ENCODE measurements at regions not wholly inside any gene's neighbourhood (a gene's known extent, or its start where the extent isn't known, plus 50 kb on each side); places are given as distances from the start of the nearest gene placed in this dataset.

- Histone ChIP-seq H3K27me3 (ENCODE audit: insufficient read depth, low read depth, severe bottlenecking) (no peaks in the 10 kb centered on the region), H3K36me3 (peaks cover 84% of the 10 kb centered on the region), H3K27ac (peak overlapping the region; percentile 41), H3K9me3 (ENCODE audit: severe bottlenecking) (no peaks in the 10 kb centered on the region), H3K4me3 (ENCODE audit: low read depth, low read length) (no peak overlapping the region)
- TF ChIP-seq CTCF (IDR thresholded peaks at IDR 0.05; ENCODE audit: low read depth, low read length), result no peak
- DNase-seq, result peak; percentile 50
These were observed 58.4 kb upstream of the OTX2 start for GRCh38 chr14:56868660-56869059.

- Histone ChIP-seq H3K9me3 (ENCODE audit: severe bottlenecking) (no peaks in the 10 kb centered on the region), H3K4me3 (ENCODE audit: low read depth, low read length) (no peak overlapping the region), H3K27me3 (ENCODE audit: insufficient read depth, low read depth, severe bottlenecking) (no peaks in the 10 kb centered on the region), H3K27ac (no peak overlapping the region), H3K36me3 (peaks cover 62% of the 10 kb centered on the region)
- TF ChIP-seq CTCF (IDR thresholded peaks at IDR 0.05; ENCODE audit: low read depth, low read length), result no peak
- no peak for DNase-seq
These were observed 52.6 kb upstream of the OTX2 start for GRCh38 chr14:56862836-56863235.

- no peak overlapping the region for H3K4me3 ChIP-seq (ENCODE audit: low read depth, low read length)
- peak; percentile 58 for DNase-seq
- no peak overlapping the region for H3K27ac ChIP-seq
- no peaks in the 10 kb centered on the region for H3K9me3 ChIP-seq (ENCODE audit: severe bottlenecking)
- H3K27me3 ChIP-seq (ENCODE audit: insufficient read depth, low read depth, severe bottlenecking), result no peaks in the 10 kb centered on the region
- peaks cover 52% of the 10 kb centered on the region for H3K36me3 ChIP-seq
- TF ChIP-seq CTCF (IDR thresholded peaks at IDR 0.05; ENCODE audit: low read depth, low read length), result no peak
These were observed 50.2 kb upstream of the OTX2 start for GRCh38 chr14:56860441-56860840.

Measured in WERI-Rb-1 (cell line).